ENCODE measurements at regions not wholly inside any gene's neighbourhood (a gene's known extent, or its start where the extent isn't known, plus 50 kb on each side); places are given as distances from the start of the nearest gene placed in this dataset.

GRCh38 chr1:96095849-96096612 lies 625.6 kb upstream of the PTBP2 start:
- TF ChIP-seq ZNF398 (tag by site-specific recombination; IDR thresholded peaks at IDR 0.05) (no peak), TCF7L2 (IDR thresholded peaks at IDR 0.05; ENCODE audit: borderline replicate concordance, low read depth, low read length) (no peak), CTCF (tag by site-specific recombination; IDR thresholded peaks at IDR 0.05) (no peak), ZNF274 (IDR thresholded peaks at IDR 0.05; ENCODE audit: low read length) (no peak), ZNF274 (tag by site-specific recombination; IDR thresholded peaks at IDR 0.05; ENCODE audit: borderline replicate concordance) (no peak), SP2 (tag by site-specific recombination; IDR thresholded peaks at IDR 0.05) (no peak), ZBTB7A (tag by site-specific recombination; IDR thresholded peaks at IDR 0.05; ENCODE audit: low read depth) (no peak), ZNF416 (tag by site-specific recombination; IDR thresholded peaks at IDR 0.05) (no peak), REST (tag by site-specific recombination; IDR thresholded peaks at IDR 0.05) (no peak), ZNF596 (tag by site-specific recombination; IDR thresholded peaks at IDR 0.05) (no peak), ZNF341 (tag by site-specific recombination; IDR thresholded peaks at IDR 0.05; ENCODE audit: low read depth) (no peak), ZNF585B (tag by site-specific recombination; IDR thresholded peaks at IDR 0.05) (no peak), BCL6B (tag by site-specific recombination; IDR thresholded peaks at IDR 0.05) (no peak), YY1 (tag by site-specific recombination; IDR thresholded peaks at IDR 0.05) (no peak)

Measured in HEK293 (cell line).